T1000 (cell line): ENCODE measurements at regions not wholly inside any gene's neighbourhood (a gene's known extent, or its start where the extent isn't known, plus 50 kb on each side); places are given as distances from the start of the nearest gene placed in this dataset.
"Not testable (repeated sequence)": the region's sequence is repeated elsewhere in the genome, so short reads cannot be mapped to it uniquely, and the experiment has no call there.

Experiments
- DNase-seq: peaks from one replicate; lab custom pipeline; 2025; ENCODE audit warnings: mixed read lengths; lab: John Stamatoyannopoulos, UW

GRCh38 chr5:63894690-63895089 lies 67.6 kb downstream of the HTR1A start:
- DNase-seq: no peak

- DNase-seq: no peak
Measured at GRCh38 chr5:63878788-63879187, 83.5 kb downstream of the HTR1A start.

GRCh38 chr5:63877961-63878360 lies 84.3 kb downstream of the HTR1A start:
- DNase-seq: no peak

- DNase-seq: no peak
Measured at GRCh38 chr5:63860379-63860778, 101.9 kb downstream of the HTR1A start.

GRCh38 chr5:63854076-63854475 lies 108.2 kb downstream of the HTR1A start:
- DNase-seq: no peak

- DNase-seq: no peak
Measured at GRCh38 chr5:63843190-63843589, 119.1 kb downstream of the HTR1A start.

- DNase-seq: no peak
Measured at GRCh38 chr5:63837437-63837836, 124.8 kb downstream of the HTR1A start.

GRCh38 chr5:63831381-63831780 lies 130.9 kb downstream of the HTR1A start:
- no peak for DNase-seq

- DNase-seq: no peak
Measured at GRCh38 chr5:63825984-63826383, 136.3 kb downstream of the HTR1A start.

GRCh38 chr5:63823583-63823982 lies 138.7 kb downstream of the HTR1A start:
- no peak for DNase-seq

GRCh38 chr5:63822614-63823013 lies 139.6 kb downstream of the HTR1A start:
- no peak for DNase-seq

GRCh38 chr5:63820577-63820976 lies 141.7 kb downstream of the HTR1A start:
- no peak for DNase-seq

- no peak for DNase-seq
Measured at GRCh38 chr5:63812693-63813092, 149.6 kb downstream of the HTR1A start.

GRCh38 chr5:63811961-63812360 lies 150.3 kb downstream of the HTR1A start:
- no peak for DNase-seq

GRCh38 chr5:63811286-63811685 lies 151.0 kb downstream of the HTR1A start:
- no peak for DNase-seq

GRCh38 chr5:63805151-63805550 lies 157.1 kb downstream of the HTR1A start:
- DNase-seq: no peak

- no peak for DNase-seq
Measured at GRCh38 chr5:63803165-63803564, 159.1 kb downstream of the HTR1A start.

- no peak for DNase-seq
Measured at GRCh38 chr5:63794979-63795378, 167.3 kb downstream of the HTR1A start.

- DNase-seq: no peak
Measured at GRCh38 chr5:63794296-63794695, 167.9 kb downstream of the HTR1A start.

GRCh38 chr5:63774939-63775338 lies 187.3 kb downstream of the HTR1A start:
- DNase-seq: no peak

- no peak for DNase-seq
Measured at GRCh38 chr5:63768221-63768620, 194.0 kb downstream of the HTR1A start.

GRCh38 chr5:63760965-63761364 lies 201.3 kb downstream of the HTR1A start:
- no peak for DNase-seq

- DNase-seq: no peak
Measured at GRCh38 chr5:63743096-63743798, 219.0 kb downstream of the HTR1A start.

GRCh38 chr5:63732880-63733279 lies 229.4 kb downstream of the HTR1A start:
- DNase-seq: not testable (repeated sequence)
